GM19035 (cell line): ENCODE measurements at regions not wholly inside any gene's neighbourhood (a gene's known extent, or its start where the extent isn't known, plus 50 kb on each side); places are given as distances from the start of the nearest gene placed in this dataset.

Experiments used
- ATAC-seq: cut with Tn5 transposase; IDR thresholded peaks from one replicate; pipeline ENCODE4 v1.9.1; 2021; ENCODE audit not compliant: unreplicated experiment

GRCh38 chr15:59953392-59953883 lies 50.7 kb upstream of the FOXB1 start:
- no peak for ATAC-seq

GRCh38 chr15:59952960-59953359 lies 51.2 kb upstream of the FOXB1 start:
- no peak for ATAC-seq

GRCh38 chr15:59950603-59951388 lies 53.3 kb upstream of the FOXB1 start:
- ATAC-seq, result no peak

- no peak for ATAC-seq
These were observed 55.0 kb upstream of the FOXB1 start for GRCh38 chr15:59948924-59949613.

- ATAC-seq, result no peak
These were observed 58.0 kb upstream of the FOXB1 start for GRCh38 chr15:59946084-59946483.

GRCh38 chr15:59945036-59945435 lies 59.1 kb upstream of the FOXB1 start:
- ATAC-seq, result no peak

- no peak for ATAC-seq
These were observed 62.5 kb upstream of the FOXB1 start for GRCh38 chr15:59941612-59942011.

- ATAC-seq, result no peak
These were observed 63.2 kb upstream of the FOXB1 start for GRCh38 chr15:59940928-59941327.

- ATAC-seq, result no peak
These were observed 63.7 kb upstream of the FOXB1 start for GRCh38 chr15:59940456-59940855.

GRCh38 chr15:59936741-59937140 lies 67.4 kb upstream of the FOXB1 start:
- no peak for ATAC-seq

GRCh38 chr15:59933607-59934006 lies 70.5 kb upstream of the FOXB1 start:
- no peak for ATAC-seq

- no peak for ATAC-seq
These were observed 72.4 kb upstream of the FOXB1 start for GRCh38 chr15:59931646-59932261.

- no peak for ATAC-seq
These were observed 79.1 kb upstream of the FOXB1 start for GRCh38 chr15:59924812-59925522.

- no peak for ATAC-seq
These were observed 80.0 kb upstream of the FOXB1 start for GRCh38 chr15:59924096-59924495.

GRCh38 chr15:59923508-59923907 lies 80.6 kb upstream of the FOXB1 start:
- no peak for ATAC-seq

- ATAC-seq, result peak; percentile 88
These were observed 84.8 kb upstream of the FOXB1 start for GRCh38 chr15:59918994-59919951.

- ATAC-seq, result peak; percentile 69
These were observed 86.5 kb upstream of the FOXB1 start for GRCh38 chr15:59917504-59918157.

- ATAC-seq, result no peak
These were observed 98.1 kb upstream of the FOXB1 start for GRCh38 chr15:59906046-59906445.

- ATAC-seq, result no peak
These were observed 98.9 kb upstream of the FOXB1 start for GRCh38 chr15:59905176-59905575.
